WTC11 (cell line): ENCODE measurements at regions not wholly inside any gene's neighbourhood (a gene's known extent, or its start where the extent isn't known, plus 50 kb on each side); places are given as distances from the start of the nearest gene placed in this dataset.

ENCODE experiments used
- ATAC-seq: fragments of 200-7000 bp; cut with Tn5 transposase; 2 replicates; pipeline ENCODE4 v1.10.0; 2021; ENCODE audit warnings: mild to moderate bottlenecking, moderate library complexity
- CTCF ChIA-PET: fragments of 300-600 bp; sonication (Branson Sonifier 250); formaldehyde crosslinking; loops from one replicate; lab custom pipeline; 2021; ENCODE audit warnings: antibody characterized with exemption; lab: Charles Lee
- POLR2A ChIA-PET: fragments of 350-600 bp; sonication (Branson Sonifier 250); formaldehyde crosslinking; loops from one replicate; lab custom pipeline; 2021; ENCODE audit warnings: antibody characterized with exemption; lab: Charles Lee
- DNase-seq: peaks from one replicate; pipeline ENCODE4 v3.0.0; 2021; ENCODE audit warnings: low spot score
- H3K27ac Mint-ChIP-seq: 2 replicates; pipeline ENCODE4 v1.8.0; 2021; ENCODE audit warnings: mixed read lengths
- H3K27me3 Mint-ChIP-seq: 2 replicates; pipeline ENCODE4 v1.8.0; 2021; ENCODE audit warnings: low read depth, mild to moderate bottlenecking, moderate library complexity, mixed read lengths
- H3K36me3 Mint-ChIP-seq: 2 replicates; pipeline ENCODE4 v1.8.0; 2021; ENCODE audit warnings: mixed read lengths
- H3K4me1 Mint-ChIP-seq: 2 replicates; pipeline ENCODE4 v1.8.0; 2022; ENCODE audit warnings: mixed read lengths
- H3K4me3 Mint-ChIP-seq: 2 replicates; pipeline ENCODE4 v1.8.0; 2021; ENCODE audit warnings: mild to moderate bottlenecking, moderate library complexity, mixed read lengths
- H3K9me3 Mint-ChIP-seq: 2 replicates; pipeline ENCODE4 v1.8.0; 2021; ENCODE audit warnings: mixed read lengths
- CBFB ChIP-seq: sonication (generic); formaldehyde crosslinking; IDR thresholded peaks from 2 replicates; pipeline ENCODE4 v1.8.1; 2022; ENCODE audit warnings: mild to moderate bottlenecking, low read depth, missing genetic modification reagents
- CDX4 ChIP-seq: fragments of 250-450 bp; sonication (Bioruptor Pico); IDR thresholded peaks from 2 replicates; pipeline ENCODE4 v1.9.0; 2021; ENCODE audit warnings: moderate library complexity, mild to moderate bottlenecking, inconsistent platforms, borderline replicate concordance
- CREB1 ChIP-seq: sonication (generic); formaldehyde crosslinking; IDR thresholded peaks from 2 replicates; pipeline ENCODE4 v1.8.0; 2023; ENCODE audit warnings: mild to moderate bottlenecking, missing genetic modification reagents
- E2F4 ChIP-seq: sonication (generic); formaldehyde crosslinking; IDR thresholded peaks from 2 replicates; pipeline ENCODE4 v1.8.1; 2022; ENCODE audit warnings: low read depth, mild to moderate bottlenecking, moderate library complexity, missing genetic modification reagents, borderline replicate concordance
- ELF4 ChIP-seq: sonication (generic); formaldehyde crosslinking; IDR thresholded peaks from 2 replicates; pipeline ENCODE4 v1.8.1; 2022; ENCODE audit warnings: low read depth, mild to moderate bottlenecking, moderate library complexity, missing genetic modification reagents
- ERG ChIP-seq: fragments of 250-450 bp; sonication (Bioruptor Pico); IDR thresholded peaks from 2 replicates; pipeline ENCODE4 v1.8.0; 2021; ENCODE audit warnings: mild to moderate bottlenecking
- ESRRA ChIP-seq: sonication (generic); formaldehyde crosslinking; IDR thresholded peaks from 2 replicates; pipeline ENCODE4 v1.8.1; 2022; ENCODE audit warnings: mild to moderate bottlenecking, missing genetic modification reagents, borderline replicate concordance
- FOXK1 ChIP-seq: sonication (generic); formaldehyde crosslinking; IDR thresholded peaks from 2 replicates; pipeline ENCODE4 v1.8.0; 2022; ENCODE audit warnings: mild to moderate bottlenecking, moderate library complexity, missing genetic modification reagents
- GABPB1 ChIP-seq: sonication (generic); formaldehyde crosslinking; IDR thresholded peaks from 2 replicates; pipeline ENCODE4 v1.8.1; 2023; ENCODE audit warnings: mild to moderate bottlenecking, missing genetic modification reagents
- GRHL2 ChIP-seq: fragments of 250-450 bp; sonication (Bioruptor Pico); IDR thresholded peaks from 2 replicates; pipeline ENCODE4 v1.8.0; 2022; ENCODE audit warnings: mild to moderate bottlenecking, moderate library complexity; ENCODE audit not compliant: insufficient replicate concordance, severe bottlenecking
- MAX ChIP-seq: sonication (generic); formaldehyde crosslinking; IDR thresholded peaks from 2 replicates; pipeline ENCODE4 v1.8.0; 2022; ENCODE audit warnings: mild to moderate bottlenecking, missing genetic modification reagents
- NFE2L1 ChIP-seq: sonication (generic); formaldehyde crosslinking; IDR thresholded peaks from 2 replicates; pipeline ENCODE4 v1.8.1; 2023; ENCODE audit warnings: missing genetic modification reagents
- NR3C1 ChIP-seq: sonication (generic); formaldehyde crosslinking; conservative IDR thresholded peaks from 2 replicates; pipeline ENCODE4 v1.8.1; 2023; ENCODE audit warnings: low read depth, mild to moderate bottlenecking, missing genetic modification reagents
- SMAD3 ChIP-seq: sonication (generic); formaldehyde crosslinking; IDR thresholded peaks from 2 replicates; pipeline ENCODE4 v1.8.0; 2022; ENCODE audit warnings: missing genetic modification reagents, mild to moderate bottlenecking, borderline replicate concordance
- SP1 ChIP-seq: sonication (generic); formaldehyde crosslinking; conservative IDR thresholded peaks from 2 replicates; pipeline ENCODE4 v1.8.1; 2022; ENCODE audit warnings: missing genetic modification reagents
- STAT6 ChIP-seq: sonication (generic); formaldehyde crosslinking; conservative IDR thresholded peaks from 2 replicates; pipeline ENCODE4 v1.8.1; 2023; ENCODE audit warnings: mild to moderate bottlenecking, low read depth, missing genetic modification reagents, moderate library complexity
- TCF7 ChIP-seq: sonication (generic); formaldehyde crosslinking; IDR thresholded peaks from 2 replicates; pipeline ENCODE4 v1.8.0; 2022; ENCODE audit warnings: mild to moderate bottlenecking, low read depth, missing genetic modification reagents, moderate library complexity
- TEAD1 ChIP-seq: sonication (generic); formaldehyde crosslinking; IDR thresholded peaks from 2 replicates; pipeline ENCODE4 v1.8.0; 2022; ENCODE audit warnings: mild to moderate bottlenecking, missing genetic modification reagents
- TEAD4 ChIP-seq: sonication (generic); formaldehyde crosslinking; IDR thresholded peaks from 2 replicates; pipeline ENCODE4 v1.8.0; 2022; ENCODE audit warnings: mild to moderate bottlenecking, missing genetic modification reagents
- USF1 ChIP-seq: sonication (generic); formaldehyde crosslinking; IDR thresholded peaks from 2 replicates; pipeline ENCODE4 v1.8.0; 2022; ENCODE audit warnings: mild to moderate bottlenecking, missing genetic modification reagents
- ZMAT4 ChIP-seq: fragments of 250-450 bp; sonication (Bioruptor Pico); IDR thresholded peaks from 2 replicates; pipeline ENCODE4 v1.9.0; 2021; ENCODE audit warnings: mild to moderate bottlenecking
- ZNF121 ChIP-seq: sonication (generic); formaldehyde crosslinking; IDR thresholded peaks from 2 replicates; pipeline ENCODE4 v1.8.0; 2023; ENCODE audit warnings: missing genetic modification reagents
- ZNF219 ChIP-seq: sonication (generic); formaldehyde crosslinking; IDR thresholded peaks from 2 replicates; pipeline ENCODE4 v1.8.0; 2023; ENCODE audit warnings: missing genetic modification reagents, mild to moderate bottlenecking, borderline replicate concordance
- ZNF232 ChIP-seq: sonication (generic); formaldehyde crosslinking; IDR thresholded peaks from 2 replicates; pipeline ENCODE4 v1.8.0; 2022; ENCODE audit warnings: mild to moderate bottlenecking, missing genetic modification reagents
- ZNF263 ChIP-seq: sonication (generic); formaldehyde crosslinking; IDR thresholded peaks from 2 replicates; pipeline ENCODE4 v1.8.1; 2022; ENCODE audit warnings: low read depth, mild to moderate bottlenecking, moderate library complexity, missing genetic modification reagents
- ZNF671 ChIP-seq: fragments of 250-450 bp; sonication (Bioruptor Pico); IDR thresholded peaks from 2 replicates; pipeline ENCODE4 v1.8.0; 2021; ENCODE audit warnings: mild to moderate bottlenecking

- CTCF ChIA-PET, result no interaction called here
- DNase-seq (no peak), ATAC-seq (no peak)
- Mint-ChIP-seq H3K27me3 (no peaks in the 10 kb centered on the region; the same call in none of the 2 replicates), H3K36me3 (no peaks in the 10 kb centered on the region; the same call in 1 of the 2 replicates), H3K4me3 (no peak overlapping the region), H3K27ac (no peak overlapping the region), H3K9me3 (peaks cover 5% of the 10 kb centered on the region), H3K4me1 (peaks cover 31% of the 10 kb centered on the region)
- TF ChIP-seq ZNF121 (CRISPR knock-in tag) (no peak), CREB1 (CRISPR knock-in tag) (no peak), ZMAT4 (no peak), TEAD4 (CRISPR knock-in tag) (no peak), E2F4 (no peak), ESRRA (CRISPR knock-in tag) (no peak), ERG (CRISPR knock-in tag) (no peak), TEAD1 (CRISPR knock-in tag) (no peak), GABPB1 (CRISPR knock-in tag) (no peak), ZNF219 (CRISPR knock-in tag) (no peak), CBFB (CRISPR knock-in tag) (no peak), ZNF263 (CRISPR knock-in tag) (no peak), USF1 (CRISPR knock-in tag) (no peak), ELF4 (CRISPR knock-in tag) (no peak), ZNF232 (no peak), NFE2L1 (CRISPR knock-in tag) (no peak), GRHL2 (CRISPR knock-in tag) (no peak)
- POLR2A ChIA-PET, result no interaction called here
Observed at GRCh38 chr18:57223144-57223870, 76.4 kb downstream of the BOD1L2 start.

GRCh38 chr18:57230861-57231585 lies 84.1 kb downstream of the BOD1L2 start:
- Mint-ChIP-seq H3K4me3 (no peak overlapping the region), H3K27ac (no peak overlapping the region), H3K9me3 (peaks cover 13% of the 10 kb centered on the region), H3K4me1 (peaks cover 10% of the 10 kb centered on the region), H3K36me3 (peaks cover 3% of the 10 kb centered on the region; the same call in 1 of the 2 replicates), H3K27me3 (no peaks in the 10 kb centered on the region; the same call in 1 of the 2 replicates)
- ATAC-seq, result 0 out of 2 replicates have a peak, but pooled peaks have one; percentile 22
- POLR2A ChIA-PET, result no interaction called here
- CTCF ChIA-PET, result no interaction called here
- DNase-seq, result no peak
- TF ChIP-seq ZNF263 (CRISPR knock-in tag) (no peak), NR3C1 (CRISPR knock-in tag) (no peak), TCF7 (CRISPR knock-in tag) (no peak), CDX4 (no peak), MAX (CRISPR knock-in tag) (no peak), ZNF232 (no peak), ZNF671 (CRISPR knock-in tag) (no peak), STAT6 (CRISPR knock-in tag) (no peak), ESRRA (CRISPR knock-in tag) (no peak), FOXK1 (CRISPR knock-in tag) (no peak), ERG (CRISPR knock-in tag) (no peak), ZNF121 (CRISPR knock-in tag) (no peak), SP1 (CRISPR knock-in tag) (no peak), SMAD3 (no peak)
